ENCODE measurements at regions not wholly inside any gene's neighbourhood (a gene's known extent, or its start where the extent isn't known, plus 50 kb on each side); places are given as distances from the start of the nearest gene placed in this dataset.
"Not testable (repeated sequence)": the region's sequence is repeated elsewhere in the genome, so short reads cannot be mapped to it uniquely, and the experiment has no call there.

GRCh38 chr2:195555971-195556370 is 101.1 kb upstream of the SLC39A10 start:
- peaks cover 2% of the 10 kb centered on the region; the same call in 1 of the 2 replicates for H3K4me1 ChIP-seq (ENCODE audit: control insufficient read depth, insufficient read depth, low read length)
- no CpG with 5 or more reads among the region's 1 CpG for WGBS (ENCODE audit: insufficient coverage, insufficient read length)
- H3K9me3 ChIP-seq (ENCODE audit: control insufficient read depth, insufficient read depth, low read length): no peaks in the 10 kb centered on the region
- no peaks in the 10 kb centered on the region for H3K27me3 ChIP-seq (ENCODE audit: control insufficient read depth, insufficient read depth, low read length)
- no peak overlapping the region for H3K27ac ChIP-seq (ENCODE audit: low read length)
- H3K4me3 ChIP-seq (ENCODE audit: low read length): no peak overlapping the region
- H3K36me3 ChIP-seq (ENCODE audit: control insufficient read depth, insufficient read depth, low read length): no peaks in the 10 kb centered on the region
- no peak for DNase-seq (ENCODE audit: low read depth, low spot score)

GRCh38 chr2:195552581-195552980 is 104.4 kb upstream of the SLC39A10 start:
- Histone ChIP-seq H3K27ac (ENCODE audit: low read length) (no peak overlapping the region), H3K36me3 (ENCODE audit: control insufficient read depth, insufficient read depth, low read length) (no peaks in the 10 kb centered on the region), H3K4me3 (ENCODE audit: low read length) (no peak overlapping the region), H3K27me3 (ENCODE audit: control insufficient read depth, insufficient read depth, low read length) (no peaks in the 10 kb centered on the region), H3K4me1 (ENCODE audit: control insufficient read depth, insufficient read depth, low read length) (no peaks in the 10 kb centered on the region), H3K9me3 (ENCODE audit: control insufficient read depth, insufficient read depth, low read length) (no peaks in the 10 kb centered on the region)
- DNase-seq (ENCODE audit: low read depth, low spot score): no peak
- WGBS (ENCODE audit: insufficient coverage, insufficient read length): no CpG with 5 or more reads among the region's 1 CpG

GRCh38 chr2:195548198-195548940 is 108.7 kb upstream of the SLC39A10 start:
- Histone ChIP-seq H3K27ac (ENCODE audit: low read length) (no peak overlapping the region), H3K36me3 (ENCODE audit: control insufficient read depth, insufficient read depth, low read length) (no peaks in the 10 kb centered on the region), H3K4me3 (ENCODE audit: low read length) (no peak overlapping the region), H3K27me3 (ENCODE audit: control insufficient read depth, insufficient read depth, low read length) (no peaks in the 10 kb centered on the region), H3K4me1 (ENCODE audit: control insufficient read depth, insufficient read depth, low read length) (no peaks in the 10 kb centered on the region), H3K9me3 (ENCODE audit: control insufficient read depth, insufficient read depth, low read length) (no peaks in the 10 kb centered on the region)
- no peak for DNase-seq (ENCODE audit: low read depth, low spot score)
- WGBS (ENCODE audit: insufficient coverage, insufficient read length): no CpG with 5 or more reads among the region's 4 CpGs

GRCh38 chr2:195547268-195547840 is 109.7 kb upstream of the SLC39A10 start:
- H3K4me1 ChIP-seq (ENCODE audit: control insufficient read depth, insufficient read depth, low read length); H3K9me3 ChIP-seq (ENCODE audit: control insufficient read depth, insufficient read depth, low read length); H3K4me3 ChIP-seq (ENCODE audit: low read length); H3K36me3 ChIP-seq (ENCODE audit: control insufficient read depth, insufficient read depth, low read length); H3K27me3 ChIP-seq (ENCODE audit: control insufficient read depth, insufficient read depth, low read length); H3K27ac ChIP-seq (ENCODE audit: low read length); DNase-seq (ENCODE audit: low read depth, low spot score): not testable (repeated sequence)
- no CpG with 5 or more reads among the region's 47 CpGs for WGBS (ENCODE audit: insufficient coverage, insufficient read length)

- Histone ChIP-seq H3K4me1 (ENCODE audit: control insufficient read depth, insufficient read depth, low read length) (no peaks in the 10 kb centered on the region), H3K9me3 (ENCODE audit: control insufficient read depth, insufficient read depth, low read length) (no peaks in the 10 kb centered on the region), H3K27ac (ENCODE audit: low read length) (no peak overlapping the region), H3K36me3 (ENCODE audit: control insufficient read depth, insufficient read depth, low read length) (no peaks in the 10 kb centered on the region), H3K4me3 (ENCODE audit: low read length) (no peak overlapping the region), H3K27me3 (ENCODE audit: control insufficient read depth, insufficient read depth, low read length) (no peaks in the 10 kb centered on the region)
- no CpG with 5 or more reads among the region's 3 CpGs for WGBS (ENCODE audit: insufficient coverage, insufficient read length)
- DNase-seq (ENCODE audit: low read depth, low spot score): no peak
Observed at GRCh38 chr2:195545811-195546210, 111.2 kb upstream of the SLC39A10 start.

DNA sequence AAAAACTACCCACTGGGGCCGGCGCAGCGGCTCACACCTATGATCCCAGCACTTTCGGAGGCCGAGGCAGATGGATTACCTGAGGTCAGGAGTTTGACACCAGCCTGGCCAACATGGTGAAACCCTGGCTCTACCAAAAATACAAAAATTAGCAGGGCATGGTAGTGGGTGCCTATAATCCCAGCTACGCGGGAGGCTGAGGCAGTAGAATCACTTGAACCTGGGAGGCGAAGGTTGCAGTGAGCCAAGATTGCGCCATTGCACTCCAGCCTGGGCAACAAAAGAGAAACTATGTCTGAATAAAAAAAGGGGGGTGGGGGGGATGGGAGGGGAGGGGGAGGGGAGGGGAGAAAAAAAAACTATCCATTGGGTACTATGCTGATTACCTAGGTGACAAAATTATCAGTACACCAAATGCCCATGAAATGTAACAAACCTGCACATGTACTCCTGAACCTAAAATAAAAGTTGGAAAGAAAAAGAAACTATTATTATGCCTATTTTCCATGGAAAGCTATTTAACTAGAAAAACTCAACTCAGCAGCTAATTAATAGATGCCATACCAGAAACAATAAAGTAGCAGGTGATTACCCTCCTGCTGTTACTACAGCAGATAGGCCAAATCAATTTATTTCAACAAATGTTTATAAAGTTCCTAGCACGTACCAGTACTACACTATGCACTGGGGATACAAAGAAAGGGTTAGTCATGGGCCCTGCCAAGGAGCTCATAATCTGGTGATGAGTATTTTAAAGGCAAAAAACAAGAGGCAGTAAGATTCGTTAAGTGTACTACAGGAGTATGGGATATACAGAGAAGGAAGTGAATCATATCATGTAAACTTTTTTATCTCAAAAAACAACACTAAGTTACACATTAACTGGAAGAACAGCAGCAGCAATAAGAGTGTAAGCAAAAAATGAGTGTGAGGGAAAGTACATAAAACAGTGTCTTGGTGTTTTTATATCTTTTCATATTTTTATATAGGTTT is 112.8 kb upstream of the SLC39A10 start:
- H3K27me3 ChIP-seq (ENCODE audit: control insufficient read depth, insufficient read depth, low read length): no peaks in the 10 kb centered on the region
- no peak for DNase-seq (ENCODE audit: low read depth, low spot score)
- H3K4me3 ChIP-seq (ENCODE audit: low read length): no peak overlapping the region
- no peak overlapping the region for H3K27ac ChIP-seq (ENCODE audit: low read length)
- no peaks in the 10 kb centered on the region for H3K9me3 ChIP-seq (ENCODE audit: control insufficient read depth, insufficient read depth, low read length)
- no peaks in the 10 kb centered on the region for H3K4me1 ChIP-seq (ENCODE audit: control insufficient read depth, insufficient read depth, low read length)
- WGBS (ENCODE audit: insufficient coverage, insufficient read length): no CpG with 5 or more reads among the region's 11 CpGs
- H3K36me3 ChIP-seq (ENCODE audit: control insufficient read depth, insufficient read depth, low read length): no peaks in the 10 kb centered on the region

DNA sequence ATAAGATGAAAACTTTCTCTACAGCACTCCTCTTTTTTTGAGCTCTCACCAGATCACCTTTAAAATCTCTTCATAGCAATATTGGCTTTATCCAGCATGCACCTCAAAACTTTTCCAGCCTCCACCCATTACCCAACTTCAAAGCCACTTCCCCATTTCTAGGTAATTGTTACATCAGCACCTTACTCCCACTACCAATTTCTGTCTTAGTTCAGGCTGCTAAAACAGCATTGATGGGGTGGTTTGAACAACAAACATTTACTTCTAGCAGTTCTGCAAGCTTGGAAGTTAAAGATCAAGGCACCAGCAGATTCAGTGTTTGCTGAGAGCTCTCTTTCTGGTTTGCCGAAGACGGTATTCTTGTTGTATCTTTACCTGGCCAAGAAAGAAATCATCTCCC is 114.0 kb upstream of the SLC39A10 start:
- H3K4me1 ChIP-seq (ENCODE audit: control insufficient read depth, insufficient read depth, low read length): no peaks in the 10 kb centered on the region
- no peak for DNase-seq (ENCODE audit: low read depth, low spot score)
- no peak overlapping the region for H3K4me3 ChIP-seq (ENCODE audit: low read length)
- H3K27ac ChIP-seq (ENCODE audit: low read length): no peak overlapping the region
- no peaks in the 10 kb centered on the region for H3K36me3 ChIP-seq (ENCODE audit: control insufficient read depth, insufficient read depth, low read length)
- H3K9me3 ChIP-seq (ENCODE audit: control insufficient read depth, insufficient read depth, low read length): no peaks in the 10 kb centered on the region
- WGBS (ENCODE audit: insufficient coverage, insufficient read length): no CpG with 5 or more reads among the region's 2 CpGs
- H3K27me3 ChIP-seq (ENCODE audit: control insufficient read depth, insufficient read depth, low read length): no peaks in the 10 kb centered on the region

DNA sequence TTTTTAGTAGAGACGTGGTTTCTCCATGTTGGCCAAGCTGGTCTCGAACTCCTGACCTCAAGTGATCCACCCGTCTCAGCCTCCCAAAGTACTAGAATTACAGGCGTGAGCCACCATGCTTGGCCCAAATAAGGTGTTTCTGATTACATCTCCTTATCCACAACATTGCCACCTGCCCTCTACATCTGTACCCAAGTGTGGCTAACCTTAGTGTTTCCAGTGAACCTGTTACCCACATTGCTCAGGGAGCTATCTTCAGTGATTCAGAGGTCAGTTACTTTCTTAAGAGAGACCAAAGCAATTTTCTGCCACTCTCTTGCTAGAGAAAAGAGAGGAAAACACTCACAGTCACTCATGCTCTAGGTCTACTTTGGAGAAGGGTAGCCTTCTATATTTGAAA is 115.0 kb upstream of the SLC39A10 start:
- Histone ChIP-seq H3K27ac (ENCODE audit: low read length) (no peak overlapping the region), H3K4me3 (ENCODE audit: low read length) (no peak overlapping the region), H3K4me1 (ENCODE audit: control insufficient read depth, insufficient read depth, low read length) (no peaks in the 10 kb centered on the region), H3K36me3 (ENCODE audit: control insufficient read depth, insufficient read depth, low read length) (no peaks in the 10 kb centered on the region), H3K27me3 (ENCODE audit: control insufficient read depth, insufficient read depth, low read length) (no peaks in the 10 kb centered on the region), H3K9me3 (ENCODE audit: control insufficient read depth, insufficient read depth, low read length) (no peaks in the 10 kb centered on the region)
- no peak for DNase-seq (ENCODE audit: low read depth, low spot score)
- no CpG with 5 or more reads among the region's 4 CpGs for WGBS (ENCODE audit: insufficient coverage, insufficient read length)

GRCh38 chr2:195538937-195539336 is 118.1 kb upstream of the SLC39A10 start:
- Histone ChIP-seq H3K4me3 (ENCODE audit: low read length) (no peak overlapping the region), H3K27me3 (ENCODE audit: control insufficient read depth, insufficient read depth, low read length) (no peaks in the 10 kb centered on the region), H3K36me3 (ENCODE audit: control insufficient read depth, insufficient read depth, low read length) (no peaks in the 10 kb centered on the region), H3K27ac (ENCODE audit: low read length) (no peak overlapping the region), H3K9me3 (ENCODE audit: control insufficient read depth, insufficient read depth, low read length) (no peaks in the 10 kb centered on the region), H3K4me1 (ENCODE audit: control insufficient read depth, insufficient read depth, low read length) (no peaks in the 10 kb centered on the region)
- no peak for DNase-seq (ENCODE audit: low read depth, low spot score)
- WGBS (ENCODE audit: insufficient coverage, insufficient read length): no CpG with 5 or more reads among the region's 2 CpGs

DNA sequence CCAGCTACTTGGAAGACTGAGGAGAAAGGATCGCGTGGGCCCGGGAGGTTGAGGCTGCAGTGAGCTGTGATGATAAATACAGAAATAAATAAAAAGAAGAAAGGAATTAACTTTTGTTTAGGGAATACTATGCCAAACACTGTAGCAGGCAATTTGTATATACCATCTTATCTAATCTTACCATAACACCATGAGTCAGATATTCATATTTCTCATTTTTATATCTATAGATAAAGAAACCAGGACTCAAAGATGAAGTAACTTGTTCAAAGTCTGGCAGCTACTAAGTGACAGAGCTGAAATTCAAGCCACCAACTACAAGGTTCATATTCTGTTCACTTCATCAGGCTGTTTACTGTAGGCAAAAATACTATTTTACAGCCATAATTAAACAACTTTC is 119.2 kb upstream of the SLC39A10 start:
- no CpG with 5 or more reads among the region's 3 CpGs for WGBS (ENCODE audit: insufficient coverage, insufficient read length)
- no peaks in the 10 kb centered on the region for H3K9me3 ChIP-seq (ENCODE audit: control insufficient read depth, insufficient read depth, low read length)

More for the DNA sequence above, 119.2 kb upstream of the SLC39A10 start:
- Histone ChIP-seq H3K27me3 (ENCODE audit: control insufficient read depth, insufficient read depth, low read length) (no peaks in the 10 kb centered on the region), H3K4me3 (ENCODE audit: low read length) (no peak overlapping the region), H3K36me3 (ENCODE audit: control insufficient read depth, insufficient read depth, low read length) (no peaks in the 10 kb centered on the region), H3K27ac (ENCODE audit: low read length) (no peak overlapping the region), H3K4me1 (ENCODE audit: control insufficient read depth, insufficient read depth, low read length) (no peaks in the 10 kb centered on the region)
- DNase-seq (ENCODE audit: low read depth, low spot score): no peak

Data from iPS DF 6.9 (cell line).